ENCODE measurements at regions not wholly inside any gene's neighbourhood (a gene's known extent, or its start where the extent isn't known, plus 50 kb on each side); places are given as distances from the start of the nearest gene placed in this dataset.

DNA sequence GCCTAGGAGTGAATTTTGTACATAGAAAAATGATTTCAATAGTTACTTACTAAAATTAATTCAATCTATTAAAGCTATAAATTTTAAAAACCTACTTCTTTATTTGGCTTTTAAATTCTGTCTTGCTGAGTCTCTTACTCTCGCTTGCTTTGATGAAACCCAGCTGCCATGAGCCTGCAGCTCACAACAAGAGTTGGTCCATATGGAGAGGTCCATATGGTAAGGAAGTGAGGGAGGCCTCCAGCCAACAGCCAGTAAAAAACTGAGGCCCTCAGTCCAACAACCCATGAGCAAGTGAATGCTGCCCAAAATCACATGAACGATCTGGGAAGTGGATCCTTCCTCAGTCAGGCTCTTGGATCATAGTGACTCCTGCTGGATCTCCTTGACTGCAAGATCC, 89.9 kb upstream of the CXADR start:
- TF ChIP-seq, protein P1, sequence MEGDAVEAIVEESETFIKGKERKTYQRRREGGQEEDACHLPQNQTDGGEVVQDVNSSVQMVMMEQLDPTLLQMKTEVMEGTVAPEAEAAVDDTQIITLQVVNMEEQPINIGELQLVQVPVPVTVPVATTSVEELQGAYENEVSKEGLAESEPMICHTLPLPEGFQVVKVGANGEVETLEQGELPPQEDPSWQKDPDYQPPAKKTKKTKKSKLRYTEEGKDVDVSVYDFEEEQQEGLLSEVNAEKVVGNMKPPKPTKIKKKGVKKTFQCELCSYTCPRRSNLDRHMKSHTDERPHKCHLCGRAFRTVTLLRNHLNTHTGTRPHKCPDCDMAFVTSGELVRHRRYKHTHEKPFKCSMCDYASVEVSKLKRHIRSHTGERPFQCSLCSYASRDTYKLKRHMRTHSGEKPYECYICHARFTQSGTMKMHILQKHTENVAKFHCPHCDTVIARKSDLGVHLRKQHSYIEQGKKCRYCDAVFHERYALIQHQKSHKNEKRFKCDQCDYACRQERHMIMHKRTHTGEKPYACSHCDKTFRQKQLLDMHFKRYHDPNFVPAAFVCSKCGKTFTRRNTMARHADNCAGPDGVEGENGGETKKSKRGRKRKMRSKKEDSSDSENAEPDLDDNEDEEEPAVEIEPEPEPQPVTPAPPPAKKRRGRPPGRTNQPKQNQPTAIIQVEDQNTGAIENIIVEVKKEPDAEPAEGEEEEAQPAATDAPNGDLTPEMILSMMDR (IDR thresholded peaks at IDR 0.05; ENCODE audit: extremely low read depth, insufficient read depth, missing control alignments): no peak
- no peak for DNase-seq (ENCODE audit: low spot score)
- in situ Hi-C loops (cut with MboI; ENCODE audit: low pct_unique_long_range_greater_than_20kb, low sequenced_read_pairs, unreplicated experiment): no loop called here

DNA sequence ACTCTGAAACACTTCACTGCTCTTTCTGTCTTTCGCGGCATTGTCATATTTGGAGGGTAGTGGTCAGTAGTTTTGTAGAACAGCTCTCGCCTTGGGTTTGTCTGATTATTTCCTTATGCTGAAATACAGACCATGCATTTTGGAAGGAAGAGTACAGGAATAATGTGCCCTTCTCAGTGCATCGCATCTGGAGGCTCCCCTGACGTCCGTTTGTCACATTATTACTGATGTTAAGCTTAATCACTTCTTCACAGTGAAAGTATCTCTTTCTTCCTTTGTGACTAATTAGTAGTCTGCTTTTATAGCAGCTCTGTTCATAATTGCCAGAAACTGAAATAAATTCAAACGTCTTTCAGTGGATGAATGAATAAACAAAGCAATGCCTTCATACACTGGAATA, 85.7 kb upstream of the CXADR start:
- DNase-seq (ENCODE audit: low spot score): no peak
- in situ Hi-C loops (cut with MboI; ENCODE audit: low pct_unique_long_range_greater_than_20kb, low sequenced_read_pairs, unreplicated experiment): no loop called here
- TF ChIP-seq, protein P1 (IDR thresholded peaks at IDR 0.05; ENCODE audit: extremely low read depth, insufficient read depth, missing control alignments): no peak

GRCh38 chr21:17427831-17428483, 84.9 kb upstream of the CXADR start:
- DNase-seq (ENCODE audit: low spot score): no peak
- in situ Hi-C loops (cut with MboI; ENCODE audit: low pct_unique_long_range_greater_than_20kb, low sequenced_read_pairs, unreplicated experiment): no loop called here
- TF ChIP-seq, protein P1 (IDR thresholded peaks at IDR 0.05; ENCODE audit: extremely low read depth, insufficient read depth, missing control alignments): no peak

DNA sequence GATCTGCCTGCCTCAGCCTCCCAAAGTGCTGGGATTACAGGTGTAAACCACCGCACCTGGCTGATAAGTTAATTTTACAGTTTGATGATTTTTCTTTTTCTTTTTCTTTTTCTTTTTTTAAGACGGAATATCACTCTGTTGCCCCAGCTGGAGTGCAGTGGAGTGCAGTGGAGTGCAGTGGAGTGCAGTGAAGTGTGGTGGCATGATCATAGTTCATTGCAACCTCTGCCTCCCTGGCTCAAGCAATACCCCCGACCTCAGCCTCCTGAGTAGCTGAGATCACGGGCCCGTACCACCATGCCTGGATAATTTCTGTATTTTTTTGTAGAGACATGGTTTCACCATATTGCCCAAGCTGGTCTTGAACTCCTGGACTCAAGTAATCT, 84.4 kb upstream of the CXADR start:
- TF ChIP-seq, protein P1 (IDR thresholded peaks at IDR 0.05; ENCODE audit: extremely low read depth, insufficient read depth, missing control alignments): no peak
- DNase-seq (ENCODE audit: low spot score): no peak
- in situ Hi-C loops (cut with MboI; ENCODE audit: low pct_unique_long_range_greater_than_20kb, low sequenced_read_pairs, unreplicated experiment): no loop called here

- TF ChIP-seq, protein P1 (IDR thresholded peaks at IDR 0.05; ENCODE audit: extremely low read depth, insufficient read depth, missing control alignments): no peak
- no peak for DNase-seq (ENCODE audit: low spot score)
- in situ Hi-C loops (cut with MboI; ENCODE audit: low pct_unique_long_range_greater_than_20kb, low sequenced_read_pairs, unreplicated experiment): no loop called here
These were observed 83.9 kb upstream of the CXADR start for GRCh38 chr21:17428980-17429379.

DNA sequence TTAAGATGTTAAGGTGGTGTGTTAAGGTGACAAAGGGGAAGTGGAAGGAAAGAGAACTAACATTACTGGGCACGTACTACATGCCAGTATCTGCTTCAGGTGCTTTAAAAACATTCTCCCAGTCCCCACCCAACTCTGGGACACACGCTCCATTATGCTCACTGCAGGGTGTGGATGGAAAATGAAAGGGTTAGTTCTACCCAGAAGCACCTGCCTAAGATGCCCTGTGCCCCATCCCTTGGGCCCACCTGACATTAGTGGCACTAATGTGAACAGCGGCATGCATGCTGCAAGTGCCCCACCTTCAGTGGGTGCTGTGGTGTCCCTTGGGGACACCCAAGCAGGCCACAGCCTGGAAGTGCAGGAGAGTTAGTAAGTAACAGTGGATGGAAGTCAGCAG, 82.9 kb upstream of the CXADR start:
- in situ Hi-C loops (cut with MboI; ENCODE audit: low pct_unique_long_range_greater_than_20kb, low sequenced_read_pairs, unreplicated experiment): no loop called here
- TF ChIP-seq, protein P1 (IDR thresholded peaks at IDR 0.05; ENCODE audit: extremely low read depth, insufficient read depth, missing control alignments): no peak
- DNase-seq (ENCODE audit: low spot score): no peak

- TF ChIP-seq, protein P1 (IDR thresholded peaks at IDR 0.05; ENCODE audit: extremely low read depth, insufficient read depth, missing control alignments): no peak
- in situ Hi-C loops (cut with MboI; ENCODE audit: low pct_unique_long_range_greater_than_20kb, low sequenced_read_pairs, unreplicated experiment): no loop called here
- no peak for DNase-seq (ENCODE audit: low spot score)
These were observed 80.1 kb upstream of the CXADR start for GRCh38 chr21:17432732-17433057.
